ENCODE measurements at regions not wholly inside any gene's neighbourhood (a gene's known extent, or its start where the extent isn't known, plus 50 kb on each side); places are given as distances from the start of the nearest gene placed in this dataset.

- no peak for TF ChIP-seq CTCF (IDR thresholded peaks at IDR 0.05)
- no peak for TF ChIP-seq POLR2A (IDR thresholded peaks at IDR 0.05)
These were observed 53.3 kb upstream of the UFL1 start for GRCh38 chr6:96468281-96468680.

Data from body of pancreas (tissue), 4 donors.